K562 (cell line): ENCODE measurements at regions not wholly inside any gene's neighbourhood (a gene's known extent, or its start where the extent isn't known, plus 50 kb on each side); places are given as distances from the start of the nearest gene placed in this dataset.

Source experiments
- ATAC-seq: fragments of 200-7000 bp; cut with Tn5 transposase; 3 replicates; pipeline ENCODE4 v1.9.1; 2020; ENCODE audit warnings: moderate library complexity
- BruUV-seq: library from RNA; stranded (reverse); fragments of 400-500 nt; replicated peaks from 2 replicates; lab custom pipeline; 2021; lab: Mats Ljungman, UMichigan
- CTCF ChIA-PET: fragments of 300-600 bp; formaldehyde crosslinking; extraction: SDS; loops from one replicate; lab custom pipeline; 2021; ENCODE audit warnings: low intra/inter-chr PET ratio; lab: Yijun Ruan, JAX
- POLR2A ChIA-PET: fragments of 300-600, 350-650 bp; sonication (Branson Sonifier 250); formaldehyde crosslinking; extraction: SDS; loops from one replicate; lab custom pipeline; 2021; ENCODE audit warnings: antibody characterized with exemption, inconsistent platforms; lab: Yijun Ruan, JAX
- DNase-seq, 4 experiments: peaks; one replicate each; pipeline versions ENCODE4 v3.0.0 to v3.0.0-alpha.2; 2011 to 2018; ENCODE audit warnings: low spot score in 3 of 4, mixed read lengths in 3 of 4; ENCODE audit errors: extremely low read depth in 1 of 4
- FAIRE-seq: peaks from 2 replicates; lab custom pipeline; 2011; peaks lifted over from hg19 to GRCh38; lab: Jason Lieb, UNC
- H2AFZ ChIP-seq: 2 replicates; pipeline ENCODE4 v1.6.0; 2011; ENCODE audit warnings: low read depth, low read length, control low read depth, inconsistent platforms
- H3K27ac ChIP-seq: fragments of 200-600 bp; 3 replicates; pipeline ENCODE4 v1.8.0; 2011; ENCODE audit warnings: low read depth, mild to moderate bottlenecking, control low read depth, inconsistent platforms, low read length, moderate library complexity, mixed read lengths; ENCODE audit errors: extremely low read depth
- H3K27me3 ChIP-seq, 2 experiments: fragments of 300-600 bp in 1 of 2; 2 replicates in 1 of 2; 3 replicates in 1 of 2; pipeline versions ENCODE4 v1.6.0 to v1.8.0; 2011; ENCODE audit warnings: inconsistent platforms in 2 of 2, low read length in 2 of 2, mild to moderate bottlenecking in 1 of 2, mixed read lengths in 1 of 2, moderate library complexity in 1 of 2; ENCODE audit not compliant: control insufficient read depth in 2 of 2, insufficient read depth in 2 of 2
- H3K36me3 ChIP-seq: fragments of 300-600 bp; 3 replicates; pipeline ENCODE4 v1.8.0; 2011; ENCODE audit warnings: mild to moderate bottlenecking, low read length, inconsistent platforms; ENCODE audit not compliant: control insufficient read depth, insufficient read depth
- H3K4me1 ChIP-seq, 2 experiments: fragments of 200-600 bp in 1 of 2; replicated peaks in 1 of 2; 2 replicates in 1 of 2; 3 replicates in 1 of 2; pipeline versions ENCODE4 v1.5.1 to v1.8.0; 2011; ENCODE audit warnings: inconsistent platforms in 2 of 2, low read length in 2 of 2, mild to moderate bottlenecking in 1 of 2, mixed read lengths in 1 of 2, moderate library complexity in 1 of 2; ENCODE audit not compliant: control insufficient read depth in 2 of 2, insufficient read depth in 2 of 2
- H3K4me2 ChIP-seq: 2 replicates; pipeline ENCODE4 v1.6.1; 2011; ENCODE audit warnings: low read length, control low read depth, inconsistent platforms, mixed read lengths; ENCODE audit not compliant: insufficient read depth
- H3K4me3 ChIP-seq: fragments of 200-600 bp; sonication (generic), shearing (Covaris generic); 2 replicates; pipeline ENCODE4 v1.5.1; 2016; ENCODE audit warnings: control low read depth, inconsistent platforms
- H3K79me2 ChIP-seq: fragments of 200-600 bp; 3 replicates; pipeline ENCODE4 v1.8.0; 2011; ENCODE audit warnings: low read length, inconsistent platforms; ENCODE audit not compliant: control insufficient read depth, insufficient read depth
- H3K9ac ChIP-seq, 2 experiments: 2 replicates each; pipeline versions ENCODE4 v1.6.0 to v1.6.1; 2011; ENCODE audit warnings: low read depth in 2 of 2, low read length in 2 of 2, control low read depth in 1 of 2, inconsistent platforms in 1 of 2, mild to moderate bottlenecking in 1 of 2, mixed read lengths in 1 of 2; ENCODE audit not compliant: insufficient read depth in 1 of 2
- H3K9me1 ChIP-seq: one replicate; pipeline ENCODE4 v1.6.0; 2011; ENCODE audit warnings: inconsistent platforms, mild to moderate bottlenecking, low read length, moderate library complexity; ENCODE audit not compliant: control insufficient read depth, insufficient read depth
- H3K9me3 ChIP-seq: replicated peaks from 2 replicates; pipeline ENCODE4 v1.5.1; 2011; ENCODE audit warnings: low read depth, low read length, inconsistent platforms; ENCODE audit not compliant: control insufficient read depth, insufficient read depth
- H4K20me1 ChIP-seq: replicated peaks from 2 replicates; pipeline ENCODE4 v1.6.1; 2011; ENCODE audit warnings: low read length, inconsistent platforms, mixed read lengths; ENCODE audit not compliant: control insufficient read depth, insufficient read depth
- HLTF ChIP-seq: fragments of 450-650 bp; IDR thresholded peaks from 2 replicates; pipeline ENCODE4 v1.6.1; 2016
- HMG20B ChIP-seq: fragments of 250-450 bp; sonication (Bioruptor Pico); IDR thresholded peaks from 2 replicates; pipeline ENCODE4 v1.5.0; 2021; ENCODE audit warnings: mild to moderate bottlenecking
- HMGXB4 ChIP-seq: sonication (generic); formaldehyde crosslinking; IDR thresholded peaks from 2 replicates; pipeline ENCODE4 v1.8.1; 2023; ENCODE audit warnings: mild to moderate bottlenecking, missing genetic modification reagents
- MEF2D ChIP-seq: conservative IDR thresholded peaks from 2 replicates; pipeline ENCODE4 v1.6.1; 2016; ENCODE audit warnings: low read depth, missing genetic modification characterization, missing compliant biosample characterization
- MIER1 ChIP-seq: fragments of 450-650 bp; IDR thresholded peaks from 2 replicates; pipeline ENCODE4 v1.6.1; 2016; ENCODE audit warnings: antibody characterized with exemption, mild to moderate bottlenecking, low read depth
- NONO ChIP-seq, 2 experiments: fragments of 200-400 bp in 1 of 2; fragments of 450-650 bp in 1 of 2; formaldehyde crosslinking in 1 of 2; IDR thresholded peaks; 2 replicates each; pipeline ENCODE4 v1.6.1; 2017; ENCODE audit warnings: low read depth in 2 of 2, mild to moderate bottlenecking in 2 of 2, moderate library complexity in 2 of 2, low read length in 1 of 2
- RB1 ChIP-seq: fragments of 450-650 bp; IDR thresholded peaks from 2 replicates; pipeline ENCODE4 v1.6.1; 2017; ENCODE audit warnings: low read depth, mild to moderate bottlenecking
- SMAD2 ChIP-seq: fragments of 150-350 bp; IDR thresholded peaks from 2 replicates; pipeline ENCODE4 v1.6.1; 2014; ENCODE audit warnings: low read depth, mild to moderate bottlenecking, low read length
- SMARCE1 ChIP-seq: fragments of 450-650 bp; IDR thresholded peaks from 2 replicates; pipeline ENCODE4 v1.7.1; 2016; ENCODE audit warnings: mild to moderate bottlenecking
- SRF ChIP-seq, 2 experiments: fragments of 250-450, 450-650 bp in 1 of 2; sonication (Bioruptor Pico) in 1 of 2; sonication (generic) in 1 of 2; formaldehyde crosslinking; IDR thresholded peaks; 2 replicates each; pipeline versions ENCODE4 v1.5.0 to v1.5.1; 2020 to 2022; ENCODE audit warnings: mild to moderate bottlenecking in 1 of 2, missing genetic modification reagents in 1 of 2
- SRSF1 ChIP-seq: fragments of 200-400 bp; formaldehyde crosslinking; IDR thresholded peaks from 2 replicates; pipeline ENCODE4 v1.6.1; 2017; ENCODE audit warnings: mild to moderate bottlenecking, low read depth, low read length, moderate library complexity
- STAT5B ChIP-seq: fragments of 250-450 bp; sonication (Bioruptor Pico); IDR thresholded peaks from 2 replicates; pipeline ENCODE4 v1.8.0; 2021; ENCODE audit warnings: mild to moderate bottlenecking, inconsistent platforms
- ZFPM2 ChIP-seq: fragments of 250-450 bp; sonication (Bioruptor Pico); IDR thresholded peaks from 2 replicates; pipeline ENCODE4 v1.5.1; 2022; ENCODE audit warnings: mild to moderate bottlenecking
- ZNF695 ChIP-seq: fragments of 450-650 bp; formaldehyde crosslinking; IDR thresholded peaks from 2 replicates; pipeline ENCODE4 v1.4.0; 2020; ENCODE audit warnings: mild to moderate bottlenecking, moderate library complexity
- ZNF699 ChIP-seq: fragments of 250-450 bp; sonication (Bioruptor Pico); IDR thresholded peaks from 2 replicates; pipeline ENCODE4 v1.8.0; 2021; ENCODE audit warnings: mild to moderate bottlenecking, moderate library complexity; ENCODE audit not compliant: insufficient replicate concordance
- WGBS: fragments of 100-300 bp; shearing (Covaris generic); methylation state at CpG from one replicate; pipeline ENCODE4 v1.1.6; 2016; ENCODE audit warnings: low coverage, mixed read lengths; ENCODE audit not compliant: insufficient coverage; ENCODE audit errors: missing lambda C conversion rate; 5-methylcytosine and 5-hydroxymethylcytosine counted together
- in situ Hi-C: fragments of 300-500 bp; cut with MboI; formaldehyde crosslinking; loops from 4 replicates; pipeline ENCODE4 v1.15.0; 2018; ENCODE audit warnings: inconsistent platforms, mixed read lengths
- intact Hi-C: fragments of 100-400 bp; cut with micrococcal nuclease; formaldehyde crosslinking; loops from 2 replicates; pipeline ENCODE4 v1.14.2; 2022
- TF ChIP-seq, protein P1 (sequence below): fragments of 250-450 bp; sonication (Bioruptor Pico); IDR thresholded peaks from 2 replicates; pipeline ENCODE4 v1.8.0; 2022; ENCODE audit warnings: inconsistent platforms, mild to moderate bottlenecking, moderate library complexity, borderline replicate concordance

DNA sequence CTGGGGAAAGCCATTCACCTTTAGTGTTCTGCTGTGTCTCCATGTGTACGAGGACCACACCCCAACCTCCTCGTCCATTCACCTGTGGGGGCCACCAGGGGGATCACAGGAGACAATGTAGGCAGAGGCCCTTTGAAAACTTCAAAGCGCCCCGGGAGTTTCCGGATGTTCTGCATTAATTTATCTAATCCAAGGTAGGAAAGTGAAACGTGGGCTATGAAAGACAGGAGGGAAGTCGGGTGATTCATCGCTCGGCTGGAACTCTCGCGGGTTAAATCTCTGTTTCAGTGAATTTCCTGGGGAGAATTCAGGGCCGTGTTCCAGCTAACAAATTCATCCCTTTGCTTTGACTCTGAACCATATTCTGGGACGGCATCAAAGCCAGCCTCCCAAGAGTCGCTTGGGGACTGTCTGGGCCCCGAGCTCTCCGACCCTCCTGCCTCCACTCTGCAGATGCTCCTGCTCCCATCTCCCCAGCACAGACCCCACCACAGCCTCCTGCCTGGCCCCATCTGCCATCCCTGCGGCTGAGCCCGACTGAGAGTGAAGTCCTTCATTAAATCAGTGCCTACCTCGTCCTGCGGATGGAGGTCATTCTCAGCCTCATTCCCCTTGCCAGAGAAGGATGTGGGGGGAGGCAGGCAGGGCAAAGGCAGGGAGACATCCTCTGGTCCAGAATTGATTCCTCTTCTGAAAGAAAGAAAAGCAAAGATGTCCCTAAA is 114.1 kb upstream of the CARD11 start:
- POLR2A ChIA-PET = no interaction called here
- Histone ChIP-seq H3K4me3 (no peak overlapping the region), H3K27ac (no peak overlapping the region), H4K20me1 (no peaks in the 10 kb centered on the region), H3K9me3 (no peaks in the 10 kb centered on the region), H3K79me2 (no peaks in the 10 kb centered on the region), H3K4me2 (no peak overlapping the region), H3K9me1 (no peaks in the 10 kb centered on the region), H3K27me3 (peaks cover 2 to 30% of the 10 kb centered on the region in 2 experiments; a peak in 4 of 5 replicates), H3K36me3 (no peaks in the 10 kb centered on the region), H3K4me1 (no peaks in the 10 kb centered on the region; a peak in 1 of 5 replicates), H2AFZ (no peak overlapping the region), H3K9ac (no peak overlapping the region)
- TF ChIP-seq ZFPM2 = no peak
- no peak for TF ChIP-seq RB1
- no peak for TF ChIP-seq HMG20B
- TF ChIP-seq ZNF695 (CRISPR knock-in tag) = no peak
- no peak for TF ChIP-seq MIER1
- TF ChIP-seq STAT5B (CRISPR knock-in tag) = no peak
- no peak for TF ChIP-seq MEF2D (tag)
- TF ChIP-seq SRF (CRISPR knock-in tag; IDR thresholded peaks at IDR 0.05) = no peak
- TF ChIP-seq, protein P1, sequence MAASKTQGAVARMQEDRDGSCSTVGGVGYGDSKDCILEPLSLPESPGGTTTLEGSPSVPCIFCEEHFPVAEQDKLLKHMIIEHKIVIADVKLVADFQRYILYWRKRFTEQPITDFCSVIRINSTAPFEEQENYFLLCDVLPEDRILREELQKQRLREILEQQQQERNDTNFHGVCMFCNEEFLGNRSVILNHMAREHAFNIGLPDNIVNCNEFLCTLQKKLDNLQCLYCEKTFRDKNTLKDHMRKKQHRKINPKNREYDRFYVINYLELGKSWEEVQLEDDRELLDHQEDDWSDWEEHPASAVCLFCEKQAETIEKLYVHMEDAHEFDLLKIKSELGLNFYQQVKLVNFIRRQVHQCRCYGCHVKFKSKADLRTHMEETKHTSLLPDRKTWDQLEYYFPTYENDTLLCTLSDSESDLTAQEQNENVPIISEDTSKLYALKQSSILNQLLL (CRISPR knock-in tag) = no peak
- TF ChIP-seq SMAD2 = no peak
- no peak for TF ChIP-seq ZNF699 (CRISPR knock-in tag)
- TF ChIP-seq NONO (IDR thresholded peaks at IDR 0.05; ENCODE audit: low read depth in 2 of 2, low read length in 1 of 2) = no peak
- TF ChIP-seq SRSF1 = no peak
- TF ChIP-seq SMARCE1 = no peak
- TF ChIP-seq HLTF = no peak
- no peak for TF ChIP-seq HMGXB4 (CRISPR knock-in tag)
- ATAC-seq = no peak
- DNase-seq = no peak
- in situ Hi-C loops (loop anchor here (5.0 kb wide), 1 partner anchor 290 kb away; no protein-coding TSS in a partner anchor), intact Hi-C loops (loop anchor here (5.0 kb wide), 1 partner anchor 290 kb away; no protein-coding TSS in a partner anchor)
- BruUV-seq = no TSS peak
- no peak for FAIRE-seq
- CTCF ChIA-PET = no interaction called here
- WGBS = under 1% methylated on average over 19 of the region's 20 CpGs
